HG02798 (cell line): ENCODE measurements at regions not wholly inside any gene's neighbourhood (a gene's known extent, or its start where the extent isn't known, plus 50 kb on each side); places are given as distances from the start of the nearest gene placed in this dataset.

Experiments used
- ATAC-seq: cut with Tn5 transposase; IDR thresholded peaks from one replicate; pipeline ENCODE4 v1.9.1; 2021; ENCODE audit warnings: mild to moderate bottlenecking; ENCODE audit not compliant: unreplicated experiment, poor library complexity

GRCh38 chr10:10625491-10625890 lies 392.2 kb upstream of the CELF2 start:
- no peak for ATAC-seq

GRCh38 chr10:10626734-10627133 lies 390.9 kb upstream of the CELF2 start:
- ATAC-seq, result no peak

GRCh38 chr10:10627414-10627813 lies 390.3 kb upstream of the CELF2 start:
- ATAC-seq, result no peak

- no peak for ATAC-seq
These were observed 388.2 kb upstream of the CELF2 start for GRCh38 chr10:10629512-10629911.

- no peak for ATAC-seq
These were observed 387.4 kb upstream of the CELF2 start for GRCh38 chr10:10630281-10630680.

- ATAC-seq, result no peak
These were observed 386.9 kb upstream of the CELF2 start for GRCh38 chr10:10630782-10631181.

GRCh38 chr10:10642189-10642588 lies 375.5 kb upstream of the CELF2 start:
- no peak for ATAC-seq

- ATAC-seq, result no peak
These were observed 374.9 kb upstream of the CELF2 start for GRCh38 chr10:10642751-10643150.

- no peak for ATAC-seq
These were observed 373.5 kb upstream of the CELF2 start for GRCh38 chr10:10644008-10644646.

- ATAC-seq, result no peak
These were observed 372.8 kb upstream of the CELF2 start for GRCh38 chr10:10644676-10645385.

GRCh38 chr10:10647331-10647730 lies 370.3 kb upstream of the CELF2 start:
- ATAC-seq, result no peak

GRCh38 chr10:10657139-10657760 lies 360.4 kb upstream of the CELF2 start:
- ATAC-seq, result no peak

GRCh38 chr10:10658172-10658785 lies 359.4 kb upstream of the CELF2 start:
- no peak for ATAC-seq

GRCh38 chr10:10660054-10660453 lies 357.6 kb upstream of the CELF2 start:
- ATAC-seq, result no peak

GRCh38 chr10:10661176-10661575 lies 356.5 kb upstream of the CELF2 start:
- no peak for ATAC-seq

GRCh38 chr10:10662716-10663408 lies 354.8 kb upstream of the CELF2 start:
- ATAC-seq, result no peak

- no peak for ATAC-seq
These were observed 354.1 kb upstream of the CELF2 start for GRCh38 chr10:10663622-10664021.

GRCh38 chr10:10665750-10666149 lies 351.9 kb upstream of the CELF2 start:
- ATAC-seq, result no peak

GRCh38 chr10:10667466-10667865 lies 350.2 kb upstream of the CELF2 start:
- ATAC-seq, result no peak

GRCh38 chr10:10676972-10677371 lies 340.7 kb upstream of the CELF2 start:
- no peak for ATAC-seq

- ATAC-seq, result peak; percentile 64
These were observed 340.2 kb upstream of the CELF2 start for GRCh38 chr10:10677479-10677878.
